Activated CD4-positive, CD25-positive, alpha-beta regulatory T cell treated with anti-CD3 and anti-CD28 coated beads, Interleukin-2, amount 50 U/mL, for 72 hours (primary cell): ENCODE measurements at regions not wholly inside any gene's neighbourhood (a gene's known extent, or its start where the extent isn't known, plus 50 kb on each side); places are given as distances from the start of the nearest gene placed in this dataset.
"Not testable (repeated sequence)": the region's sequence is repeated elsewhere in the genome, so short reads cannot be mapped to it uniquely, and the experiment has no call there.

Source experiments
- DNase-seq: peaks from one replicate; pipeline ENCODE4 v3.0.0; 2021

GRCh38 chr6:157727629-157728182 is 95.3 kb upstream of the SNX9 start:
- no peak for DNase-seq

DNA sequence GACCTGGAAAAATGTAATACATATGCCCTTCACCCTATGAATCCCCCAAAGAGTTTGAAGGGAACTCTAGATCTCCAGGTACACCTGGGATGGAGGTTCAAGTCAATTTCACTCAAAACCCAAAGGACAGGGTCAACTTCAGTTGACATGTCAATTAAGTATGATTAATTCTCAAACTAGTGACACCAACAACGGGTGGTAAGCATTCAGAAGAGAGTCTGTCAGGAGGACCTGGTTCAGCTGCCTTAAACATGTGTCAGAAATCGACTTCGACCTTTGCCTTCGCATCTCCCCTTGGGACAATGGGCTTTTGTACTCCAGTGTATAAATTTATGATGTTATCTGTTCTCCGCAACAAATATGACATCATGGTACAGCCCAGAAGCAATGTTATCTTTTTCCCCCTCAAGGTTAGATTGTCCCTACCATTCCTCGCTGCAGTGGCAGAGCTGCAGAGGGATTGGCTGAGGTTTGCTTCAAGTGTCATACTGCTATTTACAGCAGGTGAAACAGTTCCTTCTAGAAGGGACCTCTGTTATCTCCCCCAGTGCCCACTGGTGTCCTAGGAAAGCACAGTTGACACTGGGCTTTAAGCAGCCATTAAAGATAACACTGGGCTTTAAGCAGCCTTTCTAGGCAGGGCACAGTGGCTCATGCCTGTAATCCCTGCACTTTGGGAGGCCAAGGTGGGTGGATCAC is 94.7 kb upstream of the SNX9 start:
- no peak for DNase-seq

- no peak for DNase-seq
Observed at GRCh38 chr6:157731221-157731620, 91.8 kb upstream of the SNX9 start.

DNA sequence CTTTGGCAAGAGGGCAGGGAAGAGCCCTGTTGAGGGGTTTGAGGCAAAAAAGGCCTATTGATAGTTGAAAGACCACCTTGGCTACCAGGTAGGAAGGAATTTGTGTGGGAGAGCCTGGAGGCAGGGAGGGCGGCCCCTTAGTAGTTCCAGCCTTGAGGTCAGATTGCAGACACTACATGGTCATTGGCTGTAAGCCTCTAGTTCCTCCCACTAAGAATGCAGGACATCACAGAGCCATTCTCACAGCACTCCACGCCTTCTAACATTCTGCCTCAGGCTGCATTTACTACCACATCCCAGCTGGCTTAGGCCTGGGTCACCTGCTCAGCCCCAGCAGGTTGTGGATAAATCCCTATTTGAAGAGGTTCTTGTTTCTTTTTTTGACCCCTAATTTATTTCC is 91.0 kb upstream of the SNX9 start:
- DNase-seq = no peak

DNA sequence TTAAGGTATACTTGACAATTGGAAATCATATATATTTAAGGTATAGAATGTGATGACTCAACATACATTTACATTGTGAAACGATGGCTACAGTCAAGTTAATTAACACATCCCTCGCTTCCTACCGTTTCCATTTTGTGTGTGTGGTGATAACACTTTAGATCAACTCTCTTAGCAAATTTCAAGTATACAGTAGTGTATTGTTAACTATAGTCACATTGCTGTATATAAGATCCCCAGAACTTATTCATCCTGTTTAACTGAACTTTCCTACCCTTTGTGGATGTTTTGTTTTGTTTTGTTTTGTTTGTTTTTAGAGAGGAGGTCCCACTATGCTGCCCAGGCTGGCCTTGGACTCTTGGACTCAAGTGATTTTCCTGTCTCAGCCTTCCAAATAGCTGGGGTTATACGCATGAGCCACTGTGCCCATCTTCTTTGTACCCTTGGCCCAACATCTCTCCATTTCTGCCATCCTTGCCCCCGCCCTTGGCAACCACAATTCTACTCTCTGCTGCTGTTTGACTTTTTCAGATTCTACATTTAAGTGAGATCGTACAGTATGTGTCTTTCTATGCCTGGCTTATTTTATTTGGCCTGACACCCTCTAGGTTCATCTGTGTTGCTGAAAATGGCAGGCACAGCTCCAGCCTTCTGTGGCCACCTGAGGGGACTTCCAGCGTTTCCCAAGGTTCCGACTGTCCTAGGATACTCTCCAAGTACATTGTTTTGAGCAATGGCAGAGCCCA is 90.5 kb upstream of the SNX9 start:
- DNase-seq = no peak

DNA sequence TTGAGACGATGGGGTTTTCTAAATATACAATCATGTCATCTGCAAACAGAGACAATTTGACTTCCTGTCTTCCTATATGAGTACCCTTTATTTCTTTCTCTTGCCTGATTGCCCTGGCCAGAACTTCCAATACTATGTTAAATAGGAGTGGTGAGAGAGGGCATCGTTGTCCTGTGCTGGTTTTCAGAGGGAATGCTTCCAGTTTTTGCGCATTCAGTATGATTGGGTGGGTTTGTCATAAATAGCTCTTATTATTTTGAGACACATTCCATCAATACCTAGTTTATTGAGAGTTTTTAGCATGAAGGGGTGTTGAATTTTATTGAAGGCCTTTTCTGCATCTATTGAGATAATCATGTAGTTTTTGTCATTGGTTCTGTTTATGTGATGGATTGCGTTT is 86.5 kb upstream of the SNX9 start:
- not testable (repeated sequence) for DNase-seq

- no peak for DNase-seq
Observed at GRCh38 chr6:157741321-157741947, 81.6 kb upstream of the SNX9 start.

GRCh38 chr6:157741948-157742556 is 81.0 kb upstream of the SNX9 start:
- DNase-seq = no peak

DNA sequence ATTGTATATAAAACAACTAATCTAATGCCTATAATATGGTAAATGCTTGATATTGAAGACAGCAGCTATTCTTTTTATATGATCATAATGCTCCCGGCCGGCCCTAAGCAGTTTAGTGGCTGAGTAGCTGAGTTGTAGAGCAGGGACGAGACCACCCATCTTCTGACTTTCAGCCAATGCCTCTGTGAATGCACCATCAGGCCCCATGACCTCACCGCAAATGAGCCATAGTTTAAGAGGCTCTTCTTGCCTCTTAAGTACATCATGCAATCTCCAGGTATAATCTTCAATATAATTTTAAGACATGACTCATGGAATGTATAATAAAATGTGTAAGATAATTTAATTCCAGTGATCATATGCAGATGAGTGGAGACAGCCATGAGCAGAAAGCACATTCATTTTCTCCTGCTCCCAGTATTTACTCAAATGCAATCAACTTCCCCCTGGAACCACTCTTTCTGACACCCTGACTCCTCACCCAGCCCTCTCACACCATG is 78.9 kb upstream of the SNX9 start:
- no peak for DNase-seq

DNA sequence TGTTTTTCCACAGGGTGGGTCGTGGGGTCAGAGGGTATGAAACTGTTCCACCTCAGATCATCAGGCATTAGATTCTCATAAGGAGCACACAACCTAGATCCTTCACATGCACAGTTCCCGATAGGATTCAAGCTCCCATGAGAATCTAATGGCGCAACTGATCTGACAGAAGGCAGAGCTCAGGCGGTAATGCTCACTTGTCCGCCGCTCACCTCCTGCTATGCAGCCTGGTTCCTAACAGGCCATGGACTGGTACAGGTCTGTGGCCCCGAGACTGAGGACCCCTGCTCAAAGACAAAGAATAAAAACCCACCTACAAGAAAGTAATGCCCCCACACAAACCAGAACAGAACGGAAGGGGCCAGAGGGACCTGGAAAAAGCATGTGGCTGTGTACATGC is 76.1 kb upstream of the SNX9 start:
- DNase-seq = no peak

DNA sequence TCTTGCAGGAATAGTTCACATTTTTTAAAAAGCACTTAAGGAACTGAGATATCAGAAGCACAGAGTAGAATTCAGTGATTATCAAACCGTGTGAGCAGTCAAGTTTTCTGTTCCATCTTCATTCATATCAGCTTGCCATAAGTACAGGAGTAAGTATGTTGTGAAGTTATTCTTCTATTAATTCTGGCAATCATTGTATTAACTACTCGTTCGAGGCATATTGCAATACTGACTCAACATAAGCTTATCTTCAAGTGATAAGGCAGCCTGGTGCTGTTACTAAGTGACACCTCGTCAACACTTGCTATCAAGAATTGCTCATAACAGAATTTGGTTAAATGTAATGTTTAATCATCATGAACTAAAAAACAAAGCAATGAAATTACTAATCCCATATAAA is 75.7 kb upstream of the SNX9 start:
- no peak for DNase-seq

GRCh38 chr6:157748839-157749571 is 74.0 kb upstream of the SNX9 start:
- no peak for DNase-seq

GRCh38 chr6:157750973-157751372 is 72.1 kb upstream of the SNX9 start:
- DNase-seq = not testable (repeated sequence)

- DNase-seq = no peak
Observed at GRCh38 chr6:157751547-157752200, 71.4 kb upstream of the SNX9 start.

- DNase-seq = not testable (repeated sequence)
Observed at GRCh38 chr6:157752879-157753278, 70.2 kb upstream of the SNX9 start.

DNA sequence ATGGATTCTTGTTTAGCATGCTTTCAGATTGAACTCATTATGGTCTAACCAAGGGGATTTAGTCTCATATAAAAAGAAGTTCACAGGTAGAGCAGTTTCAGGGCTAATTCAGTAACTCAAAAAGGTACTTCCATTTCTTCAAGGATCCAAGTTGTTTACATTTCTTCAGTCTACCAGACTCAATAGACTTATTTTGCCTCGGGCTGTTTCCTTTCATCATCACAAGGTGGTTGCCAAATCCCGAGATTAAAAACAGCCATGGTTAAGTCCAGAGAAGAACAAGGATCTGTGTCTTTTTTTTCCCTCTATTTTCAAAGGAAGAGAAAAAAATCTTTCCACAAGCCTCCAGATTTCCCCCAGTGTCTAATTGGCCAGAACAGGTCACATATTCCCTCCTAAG is 69.8 kb upstream of the SNX9 start:
- no peak for DNase-seq

DNA sequence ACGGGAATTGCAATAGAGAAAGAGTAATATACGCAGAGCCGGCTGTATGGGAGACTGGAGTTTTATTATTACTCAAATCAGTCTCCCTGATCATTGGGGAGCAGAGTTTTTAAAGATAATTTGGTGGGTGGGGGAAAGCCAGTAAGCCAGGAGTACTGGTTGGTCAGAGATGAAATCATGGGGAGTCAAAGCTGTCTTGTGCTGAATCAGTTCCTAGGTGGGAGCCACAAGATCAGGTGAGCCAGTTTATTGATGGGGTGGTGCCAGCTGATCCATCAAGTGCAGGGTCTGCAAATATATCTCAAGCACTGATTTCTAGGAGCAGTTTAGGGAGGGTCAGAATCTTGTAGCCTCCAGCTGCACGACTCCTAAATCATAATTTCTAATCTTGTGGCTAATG is 69.2 kb upstream of the SNX9 start:
- DNase-seq = not testable (repeated sequence)

DNA sequence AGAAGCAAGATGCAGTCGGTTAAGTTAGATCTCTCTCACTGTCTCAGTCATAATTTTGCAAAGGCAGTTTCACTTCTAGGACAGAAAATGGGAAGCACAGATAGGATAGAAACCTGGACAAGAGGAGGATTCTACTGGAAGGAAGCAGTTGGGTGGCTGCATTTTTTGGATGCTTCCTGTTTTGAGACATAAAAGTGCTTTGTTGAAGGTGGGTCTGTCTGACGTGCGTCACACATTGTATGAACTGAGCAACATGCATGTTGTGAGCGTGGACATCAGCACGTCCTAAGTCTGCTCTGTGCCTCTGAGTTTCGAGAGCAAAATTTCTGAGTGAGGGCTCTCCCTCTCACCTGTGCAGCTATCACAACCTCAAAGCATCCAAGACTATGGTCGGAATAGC is 68.7 kb upstream of the SNX9 start:
- DNase-seq = no peak

- DNase-seq = no peak
Observed at GRCh38 chr6:157755032-157755745, 67.9 kb upstream of the SNX9 start.

DNA sequence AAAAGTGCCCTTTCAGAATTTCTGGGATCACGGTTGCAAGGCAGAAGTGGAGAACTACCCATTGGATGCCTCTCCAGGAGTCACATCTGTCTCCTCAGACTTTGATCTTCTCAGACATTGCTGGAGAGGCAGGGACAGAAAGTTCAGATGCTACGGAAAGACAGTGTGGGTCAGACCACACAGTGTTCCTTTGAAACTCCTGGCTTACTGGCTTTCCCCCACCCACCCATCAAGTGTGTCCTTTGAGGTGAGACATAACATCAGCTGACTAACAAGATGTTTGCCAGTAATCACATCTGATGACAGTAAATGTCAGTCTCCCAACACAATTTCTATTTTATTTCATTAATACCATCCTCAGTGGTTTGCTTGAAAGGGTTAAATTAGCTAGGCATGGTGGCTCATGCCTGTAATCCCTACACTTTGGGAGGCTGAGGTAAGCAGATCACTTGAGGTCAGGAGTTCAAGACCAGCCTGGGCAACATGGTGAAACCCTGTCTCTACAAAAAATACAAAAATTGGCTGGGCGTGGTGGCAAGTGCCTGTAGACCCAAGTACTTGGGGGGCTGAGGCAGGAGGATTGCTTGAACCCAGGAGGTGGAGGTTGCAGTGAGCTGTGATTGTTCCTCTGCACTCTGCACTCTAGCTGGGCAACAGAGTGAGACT is 67.2 kb upstream of the SNX9 start:
- DNase-seq = no peak
